ENCODE measurements at regions not wholly inside any gene's neighbourhood (a gene's known extent, or its start where the extent isn't known, plus 50 kb on each side); places are given as distances from the start of the nearest gene placed in this dataset.

DNA sequence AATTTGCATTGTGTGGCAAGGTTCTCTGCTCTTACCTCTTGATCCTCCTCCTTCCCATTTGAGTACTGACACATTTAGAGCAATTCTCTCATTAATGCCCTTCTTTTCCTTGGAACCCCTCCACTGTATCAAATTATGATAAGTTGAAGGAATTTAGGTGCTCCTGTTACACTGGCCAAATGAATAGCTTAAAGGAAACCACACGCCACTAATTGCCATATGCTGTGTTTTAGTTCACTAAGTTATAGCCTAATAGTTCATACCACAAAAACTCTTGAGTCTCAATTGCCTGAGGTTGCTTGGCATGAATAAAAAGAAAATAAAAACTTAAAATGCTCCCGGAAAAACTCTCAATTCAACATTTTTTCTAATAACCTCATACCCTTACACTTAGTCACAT lies 1239.3 kb downstream of the EPHA7 start:
- TF ChIP-seq POLR2A (IDR thresholded peaks at IDR 0.05; ENCODE audit: low read depth, low read length) (no peak), TAF1 (IDR thresholded peaks at IDR 0.05; ENCODE audit: borderline replicate concordance, low read depth, low read length) (no peak), POLR2AphosphoS5 (IDR thresholded peaks at IDR 0.05; ENCODE audit: low read depth, low read length) (no peak)
